SK-N-SH (cell line): ENCODE measurements at regions not wholly inside any gene's neighbourhood (a gene's known extent, or its start where the extent isn't known, plus 50 kb on each side); places are given as distances from the start of the nearest gene placed in this dataset.

Experiments used
- CTCF ChIA-PET: fragments of 300-600, 350-600 bp; formaldehyde crosslinking; extraction: SDS; loops from one replicate; lab custom pipeline; 2021; lab: Yijun Ruan, JAX
- POLR2A ChIA-PET: fragments of 350-600 bp; sonication (Branson Sonifier 250); formaldehyde crosslinking; extraction: SDS; loops from one replicate; lab custom pipeline; 2020; ENCODE audit warnings: antibody characterized with exemption, inconsistent platforms; lab: Yijun Ruan, JAX
- DNase-seq: peaks from one replicate; pipeline ENCODE4 v3.0.0; 2012
- H2AFZ ChIP-seq: fragments of 200-600 bp; sonication (generic); 2 replicates; pipeline ENCODE4 v1.8.1; 2016; ENCODE audit warnings: antibody characterized with exemption, mild to moderate bottlenecking, low read depth
- H3F3A ChIP-seq: fragments of 200-600 bp; sonication (generic); replicated peaks from 2 replicates; pipeline ENCODE3; 2016; ENCODE audit warnings: antibody characterized with exemption, mild to moderate bottlenecking; ENCODE audit not compliant: insufficient read depth
- H3K27ac ChIP-seq, 2 experiments: fragments of 200-500 bp in 1 of 2; fragments of 200-600 bp in 1 of 2; sonication (Bioruptor generic) in 1 of 2; sonication (generic), shearing (Covaris generic) in 1 of 2; 2 replicates each; pipeline versions ENCODE4 v1.5.1 to v1.6.1; 2014 to 2016; ENCODE audit warnings: low read depth in 2 of 2, inconsistent platforms in 1 of 2, low read length in 1 of 2, mild to moderate bottlenecking in 1 of 2, mixed read lengths in 1 of 2
- H3K27me3 ChIP-seq: fragments of 200-600 bp; sonication (generic), shearing (Covaris generic); 2 replicates; pipeline ENCODE4 v1.6.1; 2016; ENCODE audit warnings: mixed run types; ENCODE audit not compliant: insufficient read depth
- H3K36me3 ChIP-seq, 2 experiments: fragments of 200-500 bp in 1 of 2; fragments of 200-600 bp in 1 of 2; sonication (Bioruptor generic) in 1 of 2; sonication (generic) in 1 of 2; replicated peaks in 1 of 2; 2 replicates each; pipeline versions ENCODE3 to v1.5.1; 2014 to 2016; ENCODE audit warnings: low read length in 1 of 2, mild to moderate bottlenecking in 1 of 2; ENCODE audit not compliant: insufficient read depth in 2 of 2, control insufficient read depth in 1 of 2
- H3K4me1 ChIP-seq, 2 experiments: fragments of 200-500 bp in 1 of 2; fragments of 200-600 bp in 1 of 2; sonication (Bioruptor generic) in 1 of 2; sonication (generic), shearing (Covaris generic) in 1 of 2; 2 replicates each; pipeline versions ENCODE4 v1.5.1 to v1.6.1; 2014 to 2016; ENCODE audit warnings: low read depth in 1 of 2, low read length in 1 of 2, mixed run types in 1 of 2; ENCODE audit not compliant: insufficient read depth in 2 of 2, control insufficient read depth in 1 of 2
- H3K4me2 ChIP-seq: fragments of 200-600 bp; sonication (generic), shearing (Covaris generic); 2 replicates; pipeline ENCODE4 v1.6.1; 2017; ENCODE audit warnings: mixed run types
- H3K4me3 ChIP-seq, 2 experiments: fragments of 200-500 bp in 1 of 2; fragments of 200-600 bp in 1 of 2; sonication (Bioruptor generic) in 1 of 2; sonication (generic), shearing (Covaris generic) in 1 of 2; 2 replicates each; pipeline versions ENCODE4 v1.5.1 to v1.8.1; 2014 to 2016; ENCODE audit warnings: low read depth in 2 of 2, inconsistent platforms in 1 of 2, low read length in 1 of 2, mild to moderate bottlenecking in 1 of 2, mixed read lengths in 1 of 2, moderate library complexity in 1 of 2
- H3K79me2 ChIP-seq: fragments of 200-600 bp; sonication (generic); 2 replicates; pipeline ENCODE4 v1.8.1; 2017; ENCODE audit warnings: mild to moderate bottlenecking; ENCODE audit not compliant: insufficient read depth
- H3K9ac ChIP-seq: fragments of 200-600 bp; sonication (generic); 2 replicates; pipeline ENCODE4 v1.6.1; 2017; ENCODE audit warnings: mixed run types
- H3K9me2 ChIP-seq: fragments of 200-600 bp; sonication (generic); 2 replicates; pipeline ENCODE4 v1.6.1; 2017; ENCODE audit warnings: mixed run types
- H3K9me3 ChIP-seq: fragments of 200-600 bp; sonication (generic); 2 replicates; pipeline ENCODE4 v1.6.1; 2017; ENCODE audit warnings: mixed run types, mild to moderate bottlenecking, moderate library complexity
- H4K20me1 ChIP-seq: fragments of 200-600 bp; sonication (generic); 2 replicates; pipeline ENCODE4 v1.6.1; 2017; ENCODE audit warnings: mild to moderate bottlenecking, mixed run types; ENCODE audit not compliant: insufficient read depth
- CHD2 ChIP-seq: fragments of 150-350 bp; IDR thresholded peaks from 2 replicates; pipeline ENCODE4 v1.6.1; 2018; ENCODE audit warnings: low read length; ENCODE audit not compliant: partially characterized antibody
- ELF1 ChIP-seq: IDR thresholded peaks from 2 replicates; pipeline ENCODE4 v1.4.0; 2012
- EZH2phosphoT487 ChIP-seq: fragments of 200-600 bp; sonication (generic); IDR thresholded peaks from 2 replicates; pipeline ENCODE4 v1.6.1; 2017; ENCODE audit warnings: low read depth, mixed run types, mild to moderate bottlenecking, antibody characterized with exemption, moderate library complexity, borderline replicate concordance
- FOSL2 ChIP-seq: IDR thresholded peaks from 2 replicates; pipeline ENCODE4 v1.4.0; 2012; ENCODE audit warnings: low read depth, mild to moderate bottlenecking, moderate library complexity, borderline replicate concordance
- MXI1 ChIP-seq: IDR thresholded peaks from 2 replicates; pipeline ENCODE4 v1.6.1; 2012; ENCODE audit warnings: mild to moderate bottlenecking, low read depth, low read length, improper control_type of control experiment
- NFIC ChIP-seq: IDR thresholded peaks from 2 replicates; pipeline ENCODE4 v1.4.0; 2012; ENCODE audit warnings: borderline replicate concordance
- PBX3 ChIP-seq: IDR thresholded peaks from 2 replicates; pipeline ENCODE4; 2012
- WGBS: methylation state at CpG from one replicate; pipeline ENCODE4 v1.1.6; 2017; ENCODE audit warnings: low lambda C conversion rate; 5-methylcytosine and 5-hydroxymethylcytosine counted together
- TF ChIP-seq, protein P1 (sequence below): IDR thresholded peaks from 2 replicates; pipeline ENCODE4 v1.4.0; 2012; ENCODE audit warnings: low read depth, borderline replicate concordance

- no peak overlapping the region for H3K9ac ChIP-seq
- no peaks in the 10 kb centered on the region for H4K20me1 ChIP-seq
- POLR2A ChIA-PET: no interaction called here
- no peaks in the 10 kb centered on the region for H3K9me3 ChIP-seq
- H3K79me2 ChIP-seq: no peaks in the 10 kb centered on the region
- no peak overlapping the region for H3K27ac ChIP-seq
- H3F3A ChIP-seq: no peaks in the 10 kb centered on the region
- no peak for DNase-seq
- H2AFZ ChIP-seq: no peak overlapping the region
- H3K4me2 ChIP-seq: no peak overlapping the region
- no peaks in the 10 kb centered on the region for H3K27me3 ChIP-seq
- H3K4me1 ChIP-seq: peaks cover 6 to 7% of the 10 kb centered on the region in 2 experiments; a peak in 1 of 4 replicates
- no peaks in the 10 kb centered on the region for H3K9me2 ChIP-seq
- CTCF ChIA-PET: interaction anchor here (1.8 kb wide), 1 partner anchor 10 kb away, joined by 4 read pairs; no protein-coding TSS in a partner anchor
- TF ChIP-seq EZH2phosphoT487 (no peak), MXI1 (no peak), CHD2 (no peak), FOSL2 (no peak), ELF1 (no peak), NFIC (no peak)
- 88% methylated on average over 5 of the region's 5 CpGs for WGBS
- no peaks in the 10 kb centered on the region for H3K36me3 ChIP-seq
- no peak overlapping the region for H3K4me3 ChIP-seq
Measured at GRCh38 chr15:66894363-66894762, 171.0 kb upstream of the SMAD3 start.

DNA sequence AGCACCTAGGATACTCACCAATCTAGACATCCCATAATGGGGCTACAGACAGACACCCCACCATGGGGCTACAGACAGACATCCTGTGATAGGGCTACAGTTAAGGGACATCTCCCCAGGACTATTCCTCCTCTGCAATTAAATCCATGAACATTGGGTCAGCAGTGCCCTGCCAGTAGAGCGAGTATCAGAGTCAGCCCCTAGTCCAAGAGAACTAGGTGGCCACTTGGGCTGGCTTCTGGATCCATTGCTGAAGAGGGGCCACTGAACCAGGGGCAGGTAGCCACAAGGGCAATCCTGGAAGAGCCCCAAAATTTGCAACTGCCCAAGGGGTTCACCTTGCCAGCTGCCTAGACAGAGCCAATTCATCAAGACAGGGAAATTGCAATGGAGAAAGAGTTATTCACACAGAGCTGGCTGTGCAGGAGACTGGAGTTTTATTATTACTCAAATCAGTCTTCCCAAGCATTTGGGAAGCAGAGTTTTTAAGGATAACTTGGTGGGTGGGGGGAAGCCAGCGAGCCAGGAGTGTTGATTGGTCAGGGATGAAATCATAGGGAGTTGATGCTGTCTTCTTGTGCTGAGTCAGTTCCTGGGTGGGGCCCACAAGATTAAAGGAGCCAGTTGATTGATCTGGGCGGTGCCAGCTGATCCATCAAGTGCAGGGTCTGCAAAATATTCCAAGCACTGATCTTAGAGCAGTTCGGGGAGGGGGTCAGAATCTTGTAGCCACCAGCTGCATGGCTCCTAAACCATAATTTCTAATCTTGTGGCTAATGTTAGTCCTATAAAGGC is 170.2 kb upstream of the SMAD3 start:
- Histone ChIP-seq H3K4me3 (no peak overlapping the region), H3K4me2 (0 out of 2 replicates have a peak overlapping the region, but pooled peaks have one; percentile 7), H3K27me3 (no peaks in the 10 kb centered on the region), H3K79me2 (no peaks in the 10 kb centered on the region), H3F3A (no peaks in the 10 kb centered on the region), H3K27ac (no peak overlapping the region), H2AFZ (no peak overlapping the region), H3K9me3 (no peaks in the 10 kb centered on the region), H3K9me2 (no peaks in the 10 kb centered on the region), H3K9ac (no peak overlapping the region), H3K4me1 (peaks cover 6 to 7% of the 10 kb centered on the region in 2 experiments; a peak in 2 of 4 replicates), H3K36me3 (no peaks in the 10 kb centered on the region), H4K20me1 (no peaks in the 10 kb centered on the region)
- ChIA-PET CTCF (interaction anchor here (0.7 to 1.8 kb wide), 5 partner anchors 9 to 44 kb away, joined by 3 to 7 read pairs (median 4); no protein-coding TSS in a partner anchor), POLR2A (no interaction called here)
- WGBS: 81% methylated on average over 4 of the region's 4 CpGs
- TF ChIP-seq PBX3: 0 out of 2 replicates have a peak, but pooled peaks have one; percentile 4
- TF ChIP-seq, protein P1, sequence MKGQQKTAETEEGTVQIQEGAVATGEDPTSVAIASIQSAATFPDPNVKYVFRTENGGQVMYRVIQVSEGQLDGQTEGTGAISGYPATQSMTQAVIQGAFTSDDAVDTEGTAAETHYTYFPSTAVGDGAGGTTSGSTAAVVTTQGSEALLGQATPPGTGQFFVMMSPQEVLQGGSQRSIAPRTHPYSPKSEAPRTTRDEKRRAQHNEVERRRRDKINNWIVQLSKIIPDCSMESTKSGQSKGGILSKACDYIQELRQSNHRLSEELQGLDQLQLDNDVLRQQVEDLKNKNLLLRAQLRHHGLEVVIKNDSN: no peak
- no peak for DNase-seq
